Activated naive CD4-positive, alpha-beta T cell treated with anti-CD3 and anti-CD28 coated beads, Interleukin-2, amount 50 U/mL, for 72 hours (primary cell): ENCODE measurements at regions not wholly inside any gene's neighbourhood (a gene's known extent, or its start where the extent isn't known, plus 50 kb on each side); places are given as distances from the start of the nearest gene placed in this dataset.

Experiments used
- ATAC-seq, 2 donors: fragments of 150-1000 bp; cut with Tn5 transposase; 2 replicates each; pipeline ENCODE4 v1.10.0; 2021; ENCODE audit warnings: mild to moderate bottlenecking in 2 of 2, moderate library complexity in 2 of 2
- DNase-seq, 2 donors: peaks; one replicate each; pipeline ENCODE4 v3.0.0; 2021 to 2022; ENCODE audit warnings: low spot score in 2 of 2
- H3K27ac Mint-ChIP-seq, 2 donors: one replicate each; pipeline ENCODE4 v1.8.0; 2022; ENCODE audit warnings: mild to moderate bottlenecking in 2 of 2, mixed read lengths in 2 of 2
- H3K36me3 Mint-ChIP-seq, 2 donors: one replicate each; pipeline ENCODE4 v1.8.0; 2022; ENCODE audit warnings: mixed read lengths in 2 of 2
- H3K9me3 Mint-ChIP-seq, 2 donors: one replicate each; pipeline ENCODE4 v1.8.0; 2022; ENCODE audit warnings: mixed read lengths in 2 of 2

DNA sequence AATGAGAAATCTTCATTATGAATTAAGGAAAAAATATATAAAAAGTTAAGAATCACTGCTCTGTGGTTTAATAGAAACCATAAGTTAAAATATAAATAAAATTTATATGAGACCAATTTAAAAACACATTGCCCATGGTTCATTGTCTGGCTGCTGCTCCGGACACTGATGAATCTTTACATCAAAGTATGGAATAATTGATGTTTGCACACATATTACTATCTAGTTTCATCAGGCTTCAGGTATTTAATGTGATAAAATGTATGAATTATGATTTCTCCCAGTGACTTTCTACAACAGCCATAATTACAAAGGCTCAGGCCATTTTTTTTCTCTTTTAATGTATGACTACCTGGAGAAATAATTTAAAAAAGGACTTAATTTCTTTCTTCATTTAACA, 599.1 kb upstream of the PRMT6 start:
- Mint-ChIP-seq H3K9me3 (peaks cover 5 to 8% of the 10 kb centered on the region in 2 donors), H3K27ac (no peak overlapping the region)

DNA sequence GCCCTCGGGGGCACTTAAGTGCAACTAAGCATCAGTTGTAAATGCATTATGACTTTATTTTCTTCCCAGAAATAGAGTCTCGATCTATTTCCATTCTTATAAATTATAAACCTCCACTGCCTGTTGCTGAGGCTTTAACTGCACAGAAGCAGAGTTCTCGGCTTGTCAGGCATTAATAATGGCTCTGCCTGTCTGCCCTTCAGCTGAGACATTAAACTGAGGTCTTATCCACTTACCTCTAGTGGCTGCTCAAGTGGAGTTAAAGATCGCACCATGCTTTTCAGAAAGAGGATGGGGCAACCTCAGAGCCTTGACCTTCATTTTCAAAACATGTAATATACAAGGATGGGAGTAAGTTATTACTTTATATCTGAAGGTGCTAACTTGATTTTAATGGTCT, 597.6 kb upstream of the PRMT6 start:
- H3K9me3 Mint-ChIP-seq = peaks cover 0 to 8% of the 10 kb centered on the region in 2 donors
- ATAC-seq (no peak), DNase-seq (no peak)
- H3K27ac Mint-ChIP-seq = no peak overlapping the region
- H3K36me3 Mint-ChIP-seq = no peaks in the 10 kb centered on the region

More for the DNA sequence above, 599.1 kb upstream of the PRMT6 start:
- no peaks in the 10 kb centered on the region for H3K36me3 Mint-ChIP-seq
- no peak for ATAC-seq
- no peak for DNase-seq

DNA sequence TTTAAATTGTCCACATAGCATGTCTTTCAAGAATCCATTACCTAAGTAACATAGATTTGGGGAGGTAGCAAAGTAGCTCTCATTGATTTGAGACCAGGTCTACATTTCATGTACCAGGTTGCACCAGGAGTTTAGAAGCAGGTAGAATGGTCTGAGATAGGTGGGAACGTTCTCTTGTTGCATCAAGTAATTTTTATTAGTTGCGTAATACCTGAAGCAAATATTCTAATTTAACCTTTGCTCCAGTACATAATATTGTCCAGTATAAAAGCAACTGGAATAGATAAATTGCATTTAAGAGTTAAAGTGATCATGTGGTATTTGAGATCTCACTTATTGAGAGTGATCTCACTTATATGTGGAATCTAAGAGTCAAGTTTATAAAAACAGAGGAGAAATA, 597.1 kb upstream of the PRMT6 start:
- no peaks in the 10 kb centered on the region for H3K36me3 Mint-ChIP-seq
- DNase-seq (no peak), ATAC-seq (no peak)
- no peak overlapping the region for H3K27ac Mint-ChIP-seq
- peaks cover 0 to 10% of the 10 kb centered on the region in 2 donors for H3K9me3 Mint-ChIP-seq

DNA sequence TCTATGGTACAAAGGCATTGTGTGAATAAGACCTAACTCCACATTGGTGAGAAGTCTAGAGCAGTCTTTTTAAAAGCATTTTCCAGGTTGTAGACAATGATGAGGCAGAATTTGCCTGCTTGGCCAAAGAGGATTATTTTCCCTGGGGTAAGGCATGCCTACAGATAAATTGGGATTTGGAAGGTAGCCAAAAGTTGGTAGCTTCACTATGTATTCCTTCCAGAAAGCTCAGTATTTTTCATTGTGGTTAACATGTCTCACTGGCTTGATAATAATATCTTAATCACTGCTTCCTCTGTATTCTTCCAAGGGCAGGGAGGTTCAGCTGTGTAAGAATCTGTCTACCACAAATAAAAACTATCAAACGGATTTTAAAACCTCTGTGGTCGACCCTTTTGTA, 590.8 kb upstream of the PRMT6 start:
- Mint-ChIP-seq H3K36me3 (peaks cover 0 to 13% of the 10 kb centered on the region in 2 donors), H3K9me3 (peaks cover 21 to 24% of the 10 kb centered on the region in 2 donors), H3K27ac (no peak overlapping the region)
- no peak for DNase-seq
- no peak for ATAC-seq

DNA sequence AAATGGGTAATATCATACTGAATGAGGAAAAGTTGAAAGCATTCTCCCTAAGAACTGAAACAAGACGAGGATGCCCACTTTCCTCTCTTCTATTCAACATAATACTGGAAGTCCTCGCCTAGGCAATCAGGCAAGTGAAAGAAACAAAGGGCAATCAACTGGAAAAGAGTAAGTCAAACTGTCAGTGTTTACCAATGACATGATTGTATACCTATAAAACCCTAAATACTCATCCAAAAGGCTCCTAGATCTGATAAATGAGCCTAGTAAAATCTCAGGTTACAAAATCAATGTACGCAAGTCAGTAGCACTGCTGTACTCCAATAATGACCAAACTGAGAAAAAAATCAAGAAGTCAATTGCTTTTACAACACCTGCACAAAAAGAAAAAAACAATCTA, 575.8 kb upstream of the PRMT6 start:
- Mint-ChIP-seq H3K27ac (no peak overlapping the region), H3K9me3 (peaks cover 21 to 42% of the 10 kb centered on the region in 2 donors), H3K36me3 (peaks cover 0 to 12% of the 10 kb centered on the region in 2 donors)
- DNase-seq (no peak), ATAC-seq (no peak)

DNA sequence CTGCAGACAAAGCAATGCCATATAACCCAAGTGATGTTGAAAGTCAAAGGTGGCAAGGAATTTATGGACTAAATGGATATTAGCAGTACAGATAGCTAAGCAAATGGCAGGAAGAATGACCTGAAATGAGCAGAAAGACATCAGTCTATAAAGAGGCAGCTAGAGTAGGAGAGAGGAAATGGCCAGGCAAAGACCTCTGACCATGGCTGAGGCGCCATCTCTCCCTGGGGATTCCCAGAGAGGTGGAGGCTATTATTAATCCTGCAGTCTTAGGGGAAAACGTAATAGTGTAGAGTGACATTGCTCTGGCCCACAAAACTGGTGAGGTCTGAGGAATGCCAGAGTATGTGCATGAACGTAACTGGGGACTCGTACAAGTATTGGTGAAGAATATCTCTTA, 563.6 kb upstream of the PRMT6 start:
- peaks cover 0 to 8% of the 10 kb centered on the region in 2 donors for H3K9me3 Mint-ChIP-seq
- no peaks in the 10 kb centered on the region for H3K36me3 Mint-ChIP-seq
- DNase-seq = no peak
- H3K27ac Mint-ChIP-seq = no peak overlapping the region
- ATAC-seq = no peak

DNA sequence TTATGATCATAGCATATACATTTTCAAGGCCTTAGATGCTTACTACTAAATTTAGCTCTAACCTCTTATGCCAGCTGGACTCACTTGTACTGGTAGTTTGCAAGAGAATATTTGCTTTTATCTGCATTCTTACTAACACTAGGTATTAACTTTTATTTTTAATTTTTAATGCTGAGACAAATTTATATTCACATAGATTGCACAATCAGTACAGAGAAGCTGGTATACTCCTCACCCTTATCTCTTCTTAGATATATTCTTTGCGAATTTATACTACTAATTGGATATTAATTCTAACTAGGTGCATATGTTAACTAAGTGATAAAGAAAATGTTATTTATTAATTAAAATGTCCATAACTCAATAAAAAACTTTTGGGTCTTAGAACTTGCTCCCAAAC, 561.8 kb upstream of the PRMT6 start:
- Mint-ChIP-seq H3K9me3 (no peaks in the 10 kb centered on the region), H3K36me3 (no peaks in the 10 kb centered on the region)
- no peak for ATAC-seq

DNA sequence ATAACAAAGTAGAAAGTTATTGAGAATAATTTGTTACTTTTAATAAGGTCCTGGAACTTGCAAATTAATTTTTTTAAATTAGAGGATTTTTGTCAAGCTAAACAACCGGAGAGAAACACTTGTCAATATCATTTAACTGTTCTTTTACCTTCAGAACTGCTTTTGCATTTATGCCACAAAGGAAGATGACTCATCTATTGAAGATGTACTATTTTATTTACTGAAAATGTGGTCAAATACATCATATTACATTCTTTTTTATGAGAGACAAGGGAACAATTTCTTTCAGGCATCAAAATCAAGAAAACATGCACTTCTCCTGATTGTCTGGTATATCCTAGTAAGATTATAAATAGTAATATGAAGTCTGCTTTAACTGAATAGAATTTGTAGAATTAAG, 558.2 kb upstream of the PRMT6 start:
- H3K27ac Mint-ChIP-seq = no peak overlapping the region
- no peaks in the 10 kb centered on the region for H3K36me3 Mint-ChIP-seq
- DNase-seq (no peak), ATAC-seq (no peak)
- peaks cover 7 to 9% of the 10 kb centered on the region in 2 donors for H3K9me3 Mint-ChIP-seq

More for the DNA sequence above, 561.8 kb upstream of the PRMT6 start:
- DNase-seq = no peak
- no peak overlapping the region for H3K27ac Mint-ChIP-seq

DNA sequence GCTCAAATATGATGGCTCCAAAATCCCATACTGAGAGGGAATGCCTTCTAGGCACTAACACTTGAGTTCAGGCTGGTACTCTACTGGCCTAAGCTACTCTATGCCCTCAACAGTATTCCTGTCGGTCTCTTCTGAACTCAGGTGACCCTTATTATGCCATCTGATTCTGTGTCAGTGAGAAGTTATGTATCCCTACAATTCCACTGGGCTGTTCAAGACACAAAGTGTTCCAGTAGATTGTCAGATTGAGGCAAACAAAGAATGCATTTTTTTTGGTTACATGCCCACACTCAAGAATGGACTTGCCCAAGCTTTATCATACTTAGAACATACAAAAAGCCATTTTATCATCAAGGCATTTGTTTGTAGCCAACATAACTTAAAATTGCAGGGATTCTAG, 553.8 kb upstream of the PRMT6 start:
- ATAC-seq = no peak
- H3K27ac Mint-ChIP-seq = no peak overlapping the region
- DNase-seq = no peak
- H3K36me3 Mint-ChIP-seq = no peaks in the 10 kb centered on the region
- peaks cover 11 to 12% of the 10 kb centered on the region in 2 donors for H3K9me3 Mint-ChIP-seq

DNA sequence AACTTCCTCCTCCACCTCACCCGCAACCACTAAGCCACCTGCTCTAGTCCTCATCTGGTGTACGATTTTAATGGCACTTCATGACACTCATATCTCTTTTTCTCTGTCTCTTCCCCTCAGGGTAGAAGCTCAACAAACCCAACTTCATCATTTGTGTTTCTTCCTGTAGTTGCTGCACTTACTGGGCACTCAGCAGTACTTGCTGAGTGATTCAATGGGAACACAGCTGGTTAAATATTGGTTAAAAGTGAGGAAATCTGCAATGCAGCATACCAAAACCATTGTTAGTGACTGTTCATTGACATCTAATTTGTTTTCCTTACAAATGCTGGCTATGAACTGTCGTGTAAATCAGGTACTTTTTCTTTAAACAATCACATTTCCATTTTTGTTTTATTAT, 541.1 kb upstream of the PRMT6 start:
- ATAC-seq = no peak
- no peak for DNase-seq
- H3K36me3 Mint-ChIP-seq = no peaks in the 10 kb centered on the region

DNA sequence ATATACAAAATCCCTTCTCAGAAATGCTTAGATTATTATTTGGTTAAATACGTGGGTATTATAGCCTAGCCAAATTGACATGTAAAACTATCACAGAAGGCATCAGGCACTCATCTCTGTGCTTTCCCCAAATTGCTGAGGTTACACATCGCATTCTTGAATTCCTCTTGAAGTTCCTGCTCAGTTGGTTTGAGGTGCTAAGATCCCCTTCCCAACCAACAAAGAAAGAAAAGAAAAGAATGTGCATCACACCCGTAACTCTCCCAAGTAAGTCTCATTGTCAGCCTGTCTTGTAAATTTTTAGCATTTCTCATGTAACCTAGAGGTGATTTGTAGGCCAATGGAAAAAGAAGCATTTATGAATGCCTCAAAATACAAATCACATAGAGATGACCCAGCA, 539.2 kb upstream of the PRMT6 start:
- DNase-seq = no peak
- no peak for ATAC-seq
- H3K9me3 Mint-ChIP-seq = peaks cover 8 to 9% of the 10 kb centered on the region in 2 donors
- no peaks in the 10 kb centered on the region for H3K36me3 Mint-ChIP-seq
- no peak overlapping the region for H3K27ac Mint-ChIP-seq

More for the DNA sequence above, 541.1 kb upstream of the PRMT6 start:
- no peak overlapping the region for H3K27ac Mint-ChIP-seq
- H3K9me3 Mint-ChIP-seq = peaks cover 9 to 13% of the 10 kb centered on the region in 2 donors

DNA sequence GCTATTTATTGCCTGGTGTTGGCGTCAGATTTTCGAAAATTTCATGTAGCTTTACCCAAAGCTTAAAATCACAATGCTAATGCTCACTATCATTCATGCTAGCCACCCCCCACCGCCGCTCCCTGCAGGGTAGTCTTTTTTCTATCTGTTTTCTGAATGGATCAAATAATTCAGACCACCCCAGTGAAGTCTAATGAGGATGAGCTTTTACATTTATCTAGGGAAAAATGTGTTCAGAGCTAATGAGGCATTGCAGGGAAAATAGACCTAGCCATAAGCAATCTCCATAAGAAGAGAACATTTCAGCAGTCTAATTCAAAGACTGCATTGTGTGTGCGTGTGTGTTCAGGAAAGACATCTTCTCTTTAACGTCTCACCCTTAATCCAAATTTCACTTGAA, 533.0 kb upstream of the PRMT6 start:
- Mint-ChIP-seq H3K36me3 (no peaks in the 10 kb centered on the region), H3K27ac (no peak overlapping the region), H3K9me3 (peaks cover 4 to 15% of the 10 kb centered on the region in 2 donors)
- no peak for DNase-seq
- no peak for ATAC-seq

DNA sequence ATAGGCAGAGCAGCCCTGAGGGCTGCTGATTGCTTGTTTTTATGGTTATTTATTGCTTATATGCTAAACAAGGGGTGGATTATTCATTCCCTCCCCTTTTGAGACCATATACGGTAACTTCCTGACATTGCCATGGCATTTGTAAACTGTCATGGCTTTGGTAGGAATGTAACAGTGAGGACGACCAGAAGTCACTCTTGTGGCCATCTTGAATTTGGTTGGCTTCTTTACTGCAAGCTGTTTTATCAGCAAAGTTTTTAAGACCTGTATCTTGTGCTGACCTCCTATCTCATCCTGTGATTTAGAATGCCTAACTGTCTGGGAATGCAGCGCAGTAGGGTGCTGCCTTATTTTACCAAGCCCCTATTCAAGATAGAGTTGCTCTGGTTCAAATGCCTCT, 531.8 kb upstream of the PRMT6 start:
- H3K27ac Mint-ChIP-seq = no peak overlapping the region
- DNase-seq = no peak

DNA sequence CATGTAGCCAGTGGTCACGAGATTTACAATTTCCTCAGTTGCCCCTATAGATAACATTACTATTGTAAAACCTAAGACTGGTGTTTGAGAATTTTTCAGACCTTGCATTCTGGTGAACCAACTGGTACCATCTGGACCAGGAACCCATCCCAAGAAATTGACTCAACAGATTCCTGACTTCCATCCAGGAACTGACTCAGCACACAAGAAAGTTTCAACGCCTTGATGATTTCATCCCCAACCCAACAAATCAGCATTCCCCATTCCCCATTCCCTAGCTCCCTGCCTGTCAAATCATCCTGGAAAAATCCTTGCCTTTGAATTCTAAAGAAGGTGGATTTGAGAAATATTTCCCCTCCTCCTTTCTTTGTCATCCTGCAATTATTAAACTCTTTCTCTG, 529.8 kb upstream of the PRMT6 start:
- DNase-seq (no peak), ATAC-seq (no peak)
- H3K36me3 Mint-ChIP-seq = peaks cover 0 to 4% of the 10 kb centered on the region in 2 donors
- H3K9me3 Mint-ChIP-seq = peaks cover 11 to 31% of the 10 kb centered on the region in 2 donors
- no peak overlapping the region for H3K27ac Mint-ChIP-seq

More for the DNA sequence above, 531.8 kb upstream of the PRMT6 start:
- Mint-ChIP-seq H3K36me3 (peaks cover 0 to 2% of the 10 kb centered on the region in 2 donors), H3K9me3 (peaks cover 6 to 17% of the 10 kb centered on the region in 2 donors)
- no peak for ATAC-seq

DNA sequence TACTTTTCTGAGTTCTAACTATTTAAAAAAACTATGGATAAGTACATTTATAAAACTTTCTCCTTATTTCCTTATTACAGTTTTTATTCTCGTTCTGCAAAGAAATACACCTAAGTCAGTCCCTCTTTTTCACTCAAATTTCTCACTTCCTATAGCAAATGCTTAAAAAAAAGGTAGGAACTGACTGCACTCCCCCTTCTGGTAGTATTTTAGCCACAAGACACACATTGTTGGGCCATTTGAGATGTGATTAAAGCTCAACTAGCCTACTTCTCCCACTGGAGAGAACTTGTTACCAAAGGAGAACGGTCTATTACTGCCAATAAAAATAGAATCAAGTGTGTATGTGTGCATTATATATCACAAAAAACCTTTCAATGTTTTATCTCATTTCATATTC, 521.9 kb upstream of the PRMT6 start:
- ATAC-seq (no peak), DNase-seq (no peak)
- Mint-ChIP-seq H3K9me3 (peaks cover 15 to 27% of the 10 kb centered on the region in 2 donors), H3K36me3 (peaks cover 0 to 2% of the 10 kb centered on the region in 2 donors), H3K27ac (no peak overlapping the region)

DNA sequence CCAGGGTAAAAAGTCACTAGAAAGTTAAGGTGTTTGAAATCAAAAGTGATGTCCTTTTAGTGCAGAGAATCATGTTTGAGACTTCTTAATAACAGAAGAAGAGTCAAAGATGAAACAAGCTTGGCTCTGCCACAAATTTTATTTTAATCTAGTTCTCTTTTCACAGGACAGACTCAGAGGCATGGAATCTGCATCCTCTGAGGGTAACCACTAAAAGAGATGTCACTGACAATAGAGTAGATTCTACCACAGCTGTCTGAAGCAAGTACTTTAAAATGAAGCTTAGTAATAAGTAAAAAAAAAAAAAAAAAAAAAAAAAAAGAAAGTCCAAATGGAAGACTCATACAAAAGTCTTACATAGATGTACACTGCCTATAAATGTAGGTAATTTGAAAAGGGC, 519.7 kb upstream of the PRMT6 start:
- Mint-ChIP-seq H3K9me3 (peaks cover 14 to 18% of the 10 kb centered on the region in 2 donors), H3K27ac (no peak overlapping the region), H3K36me3 (peaks cover 0 to 6% of the 10 kb centered on the region in 2 donors)
- ATAC-seq (no peak), DNase-seq (no peak)

DNA sequence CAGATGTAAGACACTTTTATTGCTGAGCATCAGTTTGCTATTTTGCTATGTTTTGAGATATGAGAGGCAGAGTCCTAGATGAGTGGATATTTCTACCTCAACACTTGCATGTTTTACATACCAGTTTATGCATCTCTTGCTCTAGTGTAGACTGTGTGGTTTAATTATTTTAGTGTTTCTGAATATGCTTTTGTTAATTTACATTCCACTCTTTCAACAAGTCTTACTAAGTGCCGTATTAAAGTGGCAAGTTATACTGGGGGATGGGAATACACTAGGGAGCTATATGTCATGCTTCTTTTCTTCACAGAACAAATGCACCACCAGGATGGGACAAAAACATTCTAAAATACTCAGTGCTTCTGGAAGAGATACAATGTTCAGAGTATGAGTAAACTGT, 507.7 kb upstream of the PRMT6 start:
- no peak for DNase-seq
- Mint-ChIP-seq H3K36me3 (no peaks in the 10 kb centered on the region), H3K27ac (no peak overlapping the region), H3K9me3 (peaks cover 13 to 17% of the 10 kb centered on the region in 2 donors)
- ATAC-seq = no peak

DNA sequence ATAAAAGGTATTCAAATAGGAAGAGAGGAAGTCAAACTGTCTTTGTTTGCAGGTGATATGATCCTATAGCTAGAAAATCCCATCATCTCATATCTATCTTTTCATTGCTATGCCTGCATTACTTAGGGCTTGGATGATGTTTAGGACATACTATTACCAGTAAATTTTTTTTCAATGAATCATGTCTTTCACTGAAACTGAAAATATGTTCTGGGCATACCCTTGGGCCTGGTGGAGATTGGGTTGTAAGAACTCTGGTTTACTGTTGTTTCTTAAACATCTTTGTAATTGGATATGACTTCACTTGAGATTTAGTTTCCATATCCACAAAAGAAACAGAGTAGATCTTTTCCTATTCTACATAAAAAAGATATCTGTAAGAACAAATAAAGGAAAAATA, 502.2 kb upstream of the PRMT6 start:
- no peak for ATAC-seq
- Mint-ChIP-seq H3K36me3 (peaks cover 0 to 4% of the 10 kb centered on the region in 2 donors), H3K9me3 (peaks cover 28 to 34% of the 10 kb centered on the region in 2 donors), H3K27ac (no peak overlapping the region)
- no peak for DNase-seq

DNA sequence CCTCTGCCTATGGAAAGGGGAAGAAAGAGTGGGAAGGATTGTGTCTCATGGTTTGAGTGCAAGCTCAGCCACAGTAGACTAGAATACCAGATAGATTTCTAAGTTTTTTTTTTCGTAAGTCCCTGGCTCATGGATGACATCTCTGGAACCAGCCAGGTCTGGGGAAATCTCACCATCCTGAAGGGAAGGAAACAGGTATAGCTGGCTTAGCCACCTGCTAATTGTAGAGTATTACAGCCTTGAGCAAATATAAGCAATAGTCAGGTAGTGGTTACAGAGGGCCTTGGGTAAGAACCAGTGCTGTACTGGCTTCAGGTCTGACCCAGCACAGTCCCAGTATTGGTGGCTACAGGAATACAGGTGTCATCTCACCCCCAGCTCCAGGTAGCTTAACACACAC, 500.9 kb upstream of the PRMT6 start:
- Mint-ChIP-seq H3K36me3 (peaks cover 0 to 4% of the 10 kb centered on the region in 2 donors), H3K27ac (no peak overlapping the region), H3K9me3 (peaks cover 28 to 40% of the 10 kb centered on the region in 2 donors)
- ATAC-seq = no peak
- no peak for DNase-seq
